Colonic mucosa (tissue), 4 donors: ENCODE measurements at regions not wholly inside any gene's neighbourhood (a gene's known extent, or its start where the extent isn't known, plus 50 kb on each side); places are given as distances from the start of the nearest gene placed in this dataset.

Experiments
- DNase-seq: peaks from one replicate; pipeline ENCODE4 v3.0.0-alpha.2; 2020
- H3K27ac ChIP-seq: fragments of 200-600 bp; one replicate; pipeline ENCODE4 v1.8.0; 2021
- H3K27me3 ChIP-seq: fragments of 200-600 bp; one replicate; pipeline ENCODE4 v1.8.0; 2021
- H3K36me3 ChIP-seq: fragments of 200-600 bp; one replicate; pipeline ENCODE4 v1.8.0; 2021
- H3K4me1 ChIP-seq: fragments of 200-600 bp; one replicate; pipeline ENCODE4 v1.8.0; 2021; ENCODE audit warnings: mild to moderate bottlenecking
- H3K4me3 ChIP-seq: fragments of 200-600 bp; one replicate; pipeline ENCODE4 v1.8.0; 2021
- H3K9ac ChIP-seq, 2 donors: one replicate each; pipeline ENCODE4 v1.7.0; 2013; ENCODE audit warnings: control low read depth in 2 of 2, low read depth in 2 of 2, low read length in 2 of 2
- H3K9me3 ChIP-seq: fragments of 200-600 bp; one replicate; pipeline ENCODE4 v1.8.0; 2021
- CTCF ChIP-seq: fragments of 200-600 bp; IDR thresholded peaks from one replicate; pipeline ENCODE4 v1.8.0; 2022; ENCODE audit warnings: antibody characterized with exemption, mild to moderate bottlenecking
- intact Hi-C: fragments of 100-400 bp; cut with DNase I; formaldehyde crosslinking; loops from one replicate; pipeline ENCODE4 v1.14.1; 2022
- donor health status: healthy.
- donor health status: DM: no; HTN: no; CAD: no.
- donor health status: DM: no; HTN: no; CAD: no.

DNA sequence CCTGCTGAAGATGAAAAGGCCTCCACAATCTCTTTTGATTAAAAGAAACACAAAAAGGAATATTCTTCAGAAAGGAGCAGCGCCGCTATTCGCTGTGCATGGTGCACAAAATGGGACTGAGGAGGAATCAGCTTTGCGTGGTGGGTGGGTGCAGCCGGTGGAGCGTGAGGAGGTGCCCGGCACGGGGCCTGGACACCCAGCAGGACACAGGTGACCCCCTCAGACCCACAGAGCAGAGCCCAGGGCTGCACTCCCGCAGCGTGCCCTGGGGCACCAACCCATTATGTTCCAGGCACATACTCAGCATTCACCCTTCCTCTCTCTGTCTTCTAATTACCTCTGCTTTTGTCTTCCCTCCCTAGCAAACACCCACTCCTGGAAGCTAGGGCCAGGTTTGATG is 238.0 kb upstream of the PPP2R2D start:
- Histone ChIP-seq H3K36me3 (no peaks in the 10 kb centered on the region), H3K4me3 (no peak overlapping the region), H3K4me1 (no peaks in the 10 kb centered on the region), H3K9ac (no peak overlapping the region), H3K27me3 (no peaks in the 10 kb centered on the region), H3K27ac (no peak overlapping the region), H3K9me3 (no peaks in the 10 kb centered on the region)
- TF ChIP-seq CTCF: no peak
- no peak for DNase-seq
- intact Hi-C loops: no loop called here

DNA sequence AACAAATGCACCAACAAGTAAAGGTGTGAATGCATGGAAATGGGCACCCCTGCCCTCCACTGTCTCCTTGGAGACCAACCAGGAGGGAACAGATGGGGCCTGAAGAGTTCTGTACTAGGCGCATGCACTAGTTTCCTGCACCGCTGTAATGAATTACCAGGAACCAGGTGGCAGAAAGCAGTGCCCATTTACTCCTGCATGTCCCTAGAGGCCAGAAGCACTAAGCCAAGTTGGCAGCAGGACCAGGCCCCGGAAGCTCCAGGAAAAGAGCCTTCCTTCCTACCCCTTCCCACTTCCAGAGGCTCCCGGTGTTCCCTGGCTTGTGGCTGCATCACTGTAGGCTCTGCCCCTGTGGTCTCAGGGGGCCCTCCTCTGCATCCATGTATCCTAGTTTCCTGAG is 237.5 kb upstream of the PPP2R2D start:
- no peak for TF ChIP-seq CTCF
- intact Hi-C loops: no loop called here
- Histone ChIP-seq H3K4me3 (no peak overlapping the region), H3K36me3 (no peaks in the 10 kb centered on the region), H3K27me3 (no peaks in the 10 kb centered on the region), H3K4me1 (no peaks in the 10 kb centered on the region), H3K27ac (no peak overlapping the region), H3K9me3 (no peaks in the 10 kb centered on the region), H3K9ac (no peak overlapping the region)
- no peak for DNase-seq

- Histone ChIP-seq H3K4me3 (no peak overlapping the region), H3K9ac (no peak overlapping the region), H3K4me1 (no peaks in the 10 kb centered on the region), H3K36me3 (no peaks in the 10 kb centered on the region), H3K27me3 (no peaks in the 10 kb centered on the region), H3K9me3 (no peaks in the 10 kb centered on the region), H3K27ac (no peak overlapping the region)
- no peak for TF ChIP-seq CTCF
- intact Hi-C loops: no loop called here
- DNase-seq: no peak
Measured at GRCh38 chr10:131666091-131666490, 234.7 kb upstream of the PPP2R2D start.

DNA sequence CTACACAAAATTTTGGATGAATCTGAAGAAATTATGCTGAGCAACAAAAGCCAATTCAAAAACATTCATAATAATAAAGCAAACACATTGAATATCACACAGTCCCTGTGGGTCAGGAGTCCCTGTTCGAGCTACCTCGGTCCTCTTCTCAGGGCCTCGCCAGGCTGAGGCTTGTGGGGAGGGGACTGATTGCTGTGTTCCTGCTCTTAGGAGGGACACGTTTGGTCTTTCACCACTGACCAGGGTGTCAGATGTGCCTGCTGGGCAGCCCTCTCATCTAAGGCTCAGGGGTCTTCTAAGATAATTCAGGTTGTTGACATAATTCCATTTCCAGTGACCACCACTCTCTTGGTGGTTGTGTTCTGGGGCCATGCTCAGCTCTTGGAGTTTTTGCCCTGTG is 233.8 kb upstream of the PPP2R2D start:
- no peaks in the 10 kb centered on the region for H3K27me3 ChIP-seq
- DNase-seq: no peak

GRCh38 chr10:131667561-131667960 is 233.2 kb upstream of the PPP2R2D start:
- H3K27me3 ChIP-seq: no peaks in the 10 kb centered on the region
- no peak for DNase-seq
- H3K4me3 ChIP-seq: no peak overlapping the region
- intact Hi-C loops: no loop called here
- H3K4me1 ChIP-seq: no peaks in the 10 kb centered on the region
- H3K27ac ChIP-seq: no peak overlapping the region
- no peak overlapping the region for H3K9ac ChIP-seq
- no peaks in the 10 kb centered on the region for H3K9me3 ChIP-seq
- no peaks in the 10 kb centered on the region for H3K36me3 ChIP-seq
- TF ChIP-seq CTCF: no peak

More for the DNA sequence above, 233.8 kb upstream of the PPP2R2D start:
- Histone ChIP-seq H3K4me3 (no peak overlapping the region), H3K9ac (no peak overlapping the region), H3K27ac (no peak overlapping the region), H3K36me3 (no peaks in the 10 kb centered on the region), H3K9me3 (no peaks in the 10 kb centered on the region), H3K4me1 (no peaks in the 10 kb centered on the region)
- intact Hi-C loops: no loop called here
- TF ChIP-seq CTCF: no peak

DNA sequence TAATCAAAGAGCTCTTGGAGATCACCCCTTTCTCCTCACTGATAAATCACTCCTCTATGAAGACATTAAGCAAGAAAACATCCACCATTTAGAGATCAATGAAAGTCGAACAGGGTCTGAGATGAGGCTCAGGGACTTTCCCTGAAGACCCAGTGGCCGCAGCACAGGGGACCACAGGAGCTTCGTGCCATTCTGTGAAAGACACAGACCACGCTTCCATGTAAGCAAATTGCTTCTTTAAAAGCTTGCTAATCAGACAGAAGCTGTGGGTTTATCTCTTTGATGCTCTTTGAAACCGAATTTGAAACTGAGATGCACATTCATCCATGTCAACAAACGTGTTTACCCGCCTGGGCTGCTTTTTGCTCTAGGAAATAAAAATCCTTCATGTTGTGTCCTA is 231.9 kb upstream of the PPP2R2D start:
- Histone ChIP-seq H3K4me1 (no peaks in the 10 kb centered on the region), H3K9me3 (no peaks in the 10 kb centered on the region), H3K27ac (no peak overlapping the region), H3K9ac (no peak overlapping the region), H3K4me3 (no peak overlapping the region), H3K27me3 (no peaks in the 10 kb centered on the region), H3K36me3 (no peaks in the 10 kb centered on the region)
- intact Hi-C loops: no loop called here
- no peak for DNase-seq
- no peak for TF ChIP-seq CTCF
